H1 (cell line): ENCODE measurements at regions not wholly inside any gene's neighbourhood (a gene's known extent, or its start where the extent isn't known, plus 50 kb on each side); places are given as distances from the start of the nearest gene placed in this dataset.

Source experiments
- EP300 ChIP-seq, 2 experiments: IDR thresholded peaks; 1 replicate in 1 of 2; 2 replicates in 1 of 2; pipeline ENCODE4 v1.6.1; 2011 to 2012; ENCODE audit warnings: low read depth in 2 of 2, low read length in 2 of 2, mild to moderate bottlenecking in 2 of 2, borderline replicate concordance in 1 of 2, inconsistent platforms in 1 of 2, moderate library complexity in 1 of 2

- no peak for TF ChIP-seq EP300 (IDR thresholded peaks at IDR 0.05; ENCODE audit: borderline replicate concordance in 1 of 2, low read depth in 2 of 2, low read length in 2 of 2)
- TF ChIP-seq, all 59 proteins: peak for 0
Observed at GRCh38 chr2:180790891-180791290, 189.5 kb upstream of the UBE2E3 start (continued).
